GM12878 (cell line): ENCODE measurements at regions not wholly inside any gene's neighbourhood (a gene's known extent, or its start where the extent isn't known, plus 50 kb on each side); places are given as distances from the start of the nearest gene placed in this dataset.

Experiments
- ATAC-seq: fragments of 200-7000 bp; cut with Tn5 transposase; 3 replicates; pipeline ENCODE4 v1.9.1; 2020; ENCODE audit warnings: mild to moderate bottlenecking, moderate library complexity
- BruUV-seq: library from RNA; stranded (reverse); fragments of 400-500 nt; replicated peaks from 2 replicates; lab custom pipeline; 2021; lab: Mats Ljungman, UMichigan
- CTCF ChIA-PET: fragments of 300-600 bp; sonication (Branson Sonifier 250); formaldehyde crosslinking; extraction: SDS; loops from one replicate; lab custom pipeline; 2021; ENCODE audit warnings: inconsistent platforms; lab: Yijun Ruan, JAX
- POLR2A ChIA-PET: fragments of 350-600 bp; formaldehyde crosslinking; extraction: SDS; loops from one replicate; lab custom pipeline; 2021; ENCODE audit warnings: inconsistent platforms; lab: Charles Lee
- RAD21 ChIA-PET: fragments of 300-600 bp; sonication (Branson Sonifier 250); formaldehyde crosslinking; loops from one replicate; lab custom pipeline; 2023; ENCODE audit warnings: antibody characterized with exemption; ENCODE audit not compliant: unreplicated experiment; lab: Charles Lee
- SMC1A ChIA-PET: fragments of 300-600 bp; sonication (Branson Sonifier 250); formaldehyde crosslinking; loops from one replicate; lab custom pipeline; 2023; ENCODE audit not compliant: unreplicated experiment, uncharacterized antibody; lab: Charles Lee
- DNase-seq: peaks from one replicate; pipeline ENCODE4 v3.0.0-alpha.2; 2011; ENCODE audit warnings: low read depth, low spot score
- FAIRE-seq: peaks from 3 replicates; lab custom pipeline; 2011; peaks lifted over from hg19 to GRCh38; lab: Jason Lieb, UNC
- H2AFZ ChIP-seq: 2 replicates; pipeline ENCODE4 v1.6.0; 2011; ENCODE audit warnings: low read depth, low read length, control low read depth; ENCODE audit not compliant: control insufficient read depth
- H3K27ac ChIP-seq: 2 replicates; pipeline ENCODE4 v1.5.1; 2011; ENCODE audit warnings: control low read depth; ENCODE audit not compliant: control insufficient read depth, insufficient read depth
- H3K27me3 ChIP-seq, 2 experiments: replicated peaks in 1 of 2; 2 replicates each; pipeline versions ENCODE4 v1.6.0 to v1.6.1; 2011; ENCODE audit warnings: low read length in 1 of 2; ENCODE audit not compliant: control insufficient read depth in 2 of 2, insufficient read depth in 2 of 2
- H3K36me3 ChIP-seq, 2 experiments: 2 replicates each; pipeline ENCODE4 v1.5.1; 2011; ENCODE audit warnings: low read length in 1 of 2; ENCODE audit not compliant: control insufficient read depth in 2 of 2, insufficient read depth in 2 of 2
- H3K4me1 ChIP-seq: 2 replicates; pipeline ENCODE4 v1.6.1; 2011; ENCODE audit warnings: mild to moderate bottlenecking, low read length, moderate library complexity, mixed read lengths; ENCODE audit not compliant: control insufficient read depth, insufficient read depth
- H3K4me2 ChIP-seq: 2 replicates; pipeline ENCODE4 v1.6.0; 2011; ENCODE audit warnings: control low read depth; ENCODE audit not compliant: control insufficient read depth, insufficient read depth
- H3K4me3 ChIP-seq: fragments of 200-600 bp; sonication (generic); 2 replicates; pipeline ENCODE4 v1.5.1; 2016
- H3K79me2 ChIP-seq: 2 replicates; pipeline ENCODE4 v1.6.0; 2011; ENCODE audit warnings: low read length; ENCODE audit not compliant: control insufficient read depth, insufficient read depth
- H3K9ac ChIP-seq: 2 replicates; pipeline ENCODE4 v1.8.0; 2011; ENCODE audit warnings: low read length, control low read depth, mixed read lengths; ENCODE audit not compliant: control insufficient read depth, insufficient read depth
- H3K9me3 ChIP-seq: replicated peaks from 3 replicates; pipeline ENCODE4 v1.5.1; 2011; ENCODE audit warnings: mild to moderate bottlenecking, low read length; ENCODE audit not compliant: control insufficient read depth, insufficient read depth
- H4K20me1 ChIP-seq: 2 replicates; pipeline ENCODE4 v1.6.0; 2011; ENCODE audit not compliant: control insufficient read depth, insufficient read depth
- CBX3 ChIP-seq: fragments of 200-600 bp; sonication (generic); IDR thresholded peaks from 2 replicates; pipeline ENCODE4 v1.6.1; 2016; ENCODE audit warnings: low read depth, borderline replicate concordance
- HDGF ChIP-seq: fragments of 450-650 bp; IDR thresholded peaks from 2 replicates; pipeline ENCODE4 v1.6.1; 2016; ENCODE audit warnings: antibody characterized with exemption
- IRF4 ChIP-seq: IDR thresholded peaks from 2 replicates; pipeline ENCODE4 v1.6.1; 2011; ENCODE audit warnings: low read depth, low read length
- MTA2 ChIP-seq: fragments of 450-650 bp; IDR thresholded peaks from 2 replicates; pipeline ENCODE4 v1.6.1; 2016; ENCODE audit warnings: low read depth, mild to moderate bottlenecking, moderate library complexity
- SMAD5 ChIP-seq: IDR thresholded peaks from 2 replicates; pipeline ENCODE4 v1.6.1; 2016; ENCODE audit warnings: antibody characterized with exemption, low read depth
- SMC3 ChIP-seq: IDR thresholded peaks from 2 replicates; pipeline ENCODE4 v1.6.1; 2011; ENCODE audit warnings: low read length, improper control_type of control experiment, borderline replicate concordance
- YY1 ChIP-seq: IDR thresholded peaks from 2 replicates; pipeline ENCODE4 v1.6.1; 2011; ENCODE audit warnings: low read depth, mild to moderate bottlenecking, low read length
- WGBS: methylation state at CpG from one replicate; pipeline ENCODE4 v1.1.6; 2016; ENCODE audit warnings: low lambda C conversion rate; ENCODE audit not compliant: insufficient replicate concordance, insufficient coverage; ENCODE audit errors: missing lambda C conversion rate; 5-methylcytosine and 5-hydroxymethylcytosine counted together
- in situ Hi-C: fragments of 300-500 bp; cut with MboI; formaldehyde crosslinking; loops from 9 replicates; pipeline ENCODE4 v1.14.3; 2018; ENCODE audit warnings: mixed read lengths
- intact Hi-C: fragments of 100-400 bp; cut with micrococcal nuclease; formaldehyde crosslinking; loops from one replicate; pipeline ENCODE4 v1.14.2; 2022; ENCODE audit not compliant: unreplicated experiment
- TF ChIP-seq, protein P1 (sequence below): fragments of 450-650 bp; IDR thresholded peaks from 2 replicates; pipeline ENCODE4 v1.6.1; 2017; ENCODE audit warnings: borderline replicate concordance

DNA sequence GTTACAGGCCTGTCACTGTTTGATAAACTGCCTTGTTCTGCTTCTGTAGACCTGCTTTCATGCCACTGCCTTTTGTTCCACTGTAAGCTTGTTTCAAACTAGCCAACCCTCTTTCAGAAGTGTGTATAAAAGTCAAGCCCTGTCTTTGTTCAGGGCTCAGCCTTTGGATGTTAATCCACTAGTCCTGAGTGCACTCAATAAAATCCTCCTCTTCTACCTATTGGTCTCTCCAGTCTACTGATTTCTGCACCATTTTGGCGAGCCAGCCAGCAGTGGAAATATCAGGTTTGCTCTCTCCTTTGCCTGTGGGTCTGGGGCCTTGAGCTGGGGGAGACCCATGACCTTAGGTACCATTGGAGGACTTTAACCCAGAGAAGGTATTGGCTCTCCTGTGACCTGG is 901.6 kb upstream of the NDST4 start (continued):
- TF ChIP-seq, protein P1, sequence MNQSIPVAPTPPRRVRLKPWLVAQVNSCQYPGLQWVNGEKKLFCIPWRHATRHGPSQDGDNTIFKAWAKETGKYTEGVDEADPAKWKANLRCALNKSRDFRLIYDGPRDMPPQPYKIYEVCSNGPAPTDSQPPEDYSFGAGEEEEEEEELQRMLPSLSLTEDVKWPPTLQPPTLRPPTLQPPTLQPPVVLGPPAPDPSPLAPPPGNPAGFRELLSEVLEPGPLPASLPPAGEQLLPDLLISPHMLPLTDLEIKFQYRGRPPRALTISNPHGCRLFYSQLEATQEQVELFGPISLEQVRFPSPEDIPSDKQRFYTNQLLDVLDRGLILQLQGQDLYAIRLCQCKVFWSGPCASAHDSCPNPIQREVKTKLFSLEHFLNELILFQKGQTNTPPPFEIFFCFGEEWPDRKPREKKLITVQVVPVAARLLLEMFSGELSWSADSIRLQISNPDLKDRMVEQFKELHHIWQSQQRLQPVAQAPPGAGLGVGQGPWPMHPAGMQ = no peak
- TF ChIP-seq CBX3 (0 out of 2 replicates have a peak, but pooled peaks have one; percentile 100), HDGF (no peak), MTA2 (no peak), YY1 (0 out of 2 replicates have a peak, but pooled peaks have one; percentile 43), SMC3 (no peak)

DNA sequence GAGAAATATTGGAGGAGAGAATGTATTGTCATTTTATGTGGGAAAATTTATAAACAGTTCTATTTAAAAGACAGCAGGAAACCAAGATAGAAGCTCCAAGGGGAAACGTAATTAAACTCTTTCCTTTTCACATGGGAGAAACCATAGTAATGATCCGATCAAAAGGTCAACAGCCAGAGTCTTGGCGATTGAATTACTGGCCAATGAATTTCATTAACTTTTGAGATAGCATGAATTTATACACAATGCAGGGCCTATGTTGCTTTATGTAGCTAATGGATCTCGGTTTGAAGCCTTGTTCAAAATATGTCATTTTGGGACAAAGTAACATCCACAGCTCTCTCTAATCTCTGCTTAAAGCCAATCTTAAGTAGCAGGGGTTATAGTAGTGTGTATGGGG is 897.5 kb upstream of the NDST4 start:
- intact Hi-C loops (no loop called here), in situ Hi-C loops (no loop called here)
- ChIA-PET CTCF (interaction anchor here (1.2 kb wide), 1 partner anchor 14 kb away, joined by 3 read pairs; no protein-coding TSS in a partner anchor), SMC1A (no interaction called here), RAD21 (no interaction called here), POLR2A (no interaction called here)
- no peak overlapping the region for H3K4me3 ChIP-seq
- DNase-seq (no peak), ATAC-seq (no peak), FAIRE-seq (no peak)
- peaks cover 13% of the 10 kb centered on the region; the same call in 2 of the 3 replicates for H3K9me3 ChIP-seq
- H4K20me1 ChIP-seq = no peaks in the 10 kb centered on the region
- no peak overlapping the region for H3K4me2 ChIP-seq
- H3K79me2 ChIP-seq = no peaks in the 10 kb centered on the region
- no peaks in the 10 kb centered on the region for H3K36me3 ChIP-seq
- TF ChIP-seq CBX3 (no peak), SMAD5 (no peak), IRF4 (no peak)
- H2AFZ ChIP-seq = no peak overlapping the region
- H3K4me1 ChIP-seq = no peaks in the 10 kb centered on the region
- no peak overlapping the region for H3K9ac ChIP-seq
- BruUV-seq = no TSS peak
- 50% methylated on average over 4 of the region's 4 CpGs for WGBS
- H3K27ac ChIP-seq = no peak overlapping the region
- H3K27me3 ChIP-seq = no peaks in the 10 kb centered on the region
